ENCODE measurements at regions not wholly inside any gene's neighbourhood (a gene's known extent, or its start where the extent isn't known, plus 50 kb on each side); places are given as distances from the start of the nearest gene placed in this dataset.
A peak's percentile ranks its signal among the peaks of the same experiment; 100 is the strongest.

DNA sequence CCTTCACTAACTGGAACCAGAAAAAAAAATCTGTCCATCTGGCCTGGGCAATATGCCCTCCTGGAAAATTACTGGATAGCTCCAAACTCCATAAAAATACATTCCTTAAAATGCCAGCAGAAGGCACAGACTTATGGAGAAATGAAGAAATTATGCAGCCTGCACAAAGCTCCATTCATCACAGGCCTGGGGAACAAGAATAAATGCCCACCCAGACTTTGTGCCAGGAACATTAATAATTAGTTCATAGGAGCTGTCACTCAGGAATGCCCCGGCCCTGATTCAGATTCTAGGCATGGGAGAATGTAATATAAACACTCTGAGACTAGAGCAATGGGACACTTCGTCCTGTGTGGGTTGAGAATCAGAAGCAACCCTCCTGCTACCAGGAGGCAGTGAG, 199.3 kb downstream of the OTOR start:
- TF ChIP-seq, protein P1, sequence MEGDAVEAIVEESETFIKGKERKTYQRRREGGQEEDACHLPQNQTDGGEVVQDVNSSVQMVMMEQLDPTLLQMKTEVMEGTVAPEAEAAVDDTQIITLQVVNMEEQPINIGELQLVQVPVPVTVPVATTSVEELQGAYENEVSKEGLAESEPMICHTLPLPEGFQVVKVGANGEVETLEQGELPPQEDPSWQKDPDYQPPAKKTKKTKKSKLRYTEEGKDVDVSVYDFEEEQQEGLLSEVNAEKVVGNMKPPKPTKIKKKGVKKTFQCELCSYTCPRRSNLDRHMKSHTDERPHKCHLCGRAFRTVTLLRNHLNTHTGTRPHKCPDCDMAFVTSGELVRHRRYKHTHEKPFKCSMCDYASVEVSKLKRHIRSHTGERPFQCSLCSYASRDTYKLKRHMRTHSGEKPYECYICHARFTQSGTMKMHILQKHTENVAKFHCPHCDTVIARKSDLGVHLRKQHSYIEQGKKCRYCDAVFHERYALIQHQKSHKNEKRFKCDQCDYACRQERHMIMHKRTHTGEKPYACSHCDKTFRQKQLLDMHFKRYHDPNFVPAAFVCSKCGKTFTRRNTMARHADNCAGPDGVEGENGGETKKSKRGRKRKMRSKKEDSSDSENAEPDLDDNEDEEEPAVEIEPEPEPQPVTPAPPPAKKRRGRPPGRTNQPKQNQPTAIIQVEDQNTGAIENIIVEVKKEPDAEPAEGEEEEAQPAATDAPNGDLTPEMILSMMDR (IDR thresholded peaks at IDR 0.05): no peak
- TF ChIP-seq, protein P2, sequence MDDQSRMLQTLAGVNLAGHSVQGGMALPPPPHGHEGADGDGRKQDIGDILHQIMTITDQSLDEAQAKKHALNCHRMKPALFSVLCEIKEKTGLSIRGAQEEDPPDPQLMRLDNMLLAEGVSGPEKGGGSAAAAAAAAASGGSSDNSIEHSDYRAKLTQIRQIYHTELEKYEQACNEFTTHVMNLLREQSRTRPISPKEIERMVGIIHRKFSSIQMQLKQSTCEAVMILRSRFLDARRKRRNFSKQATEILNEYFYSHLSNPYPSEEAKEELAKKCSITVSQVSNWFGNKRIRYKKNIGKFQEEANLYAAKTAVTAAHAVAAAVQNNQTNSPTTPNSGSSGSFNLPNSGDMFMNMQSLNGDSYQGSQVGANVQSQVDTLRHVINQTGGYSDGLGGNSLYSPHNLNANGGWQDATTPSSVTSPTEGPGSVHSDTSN (IDR thresholded peaks at IDR 0.05): peak; percentile 52
- TF ChIP-seq SMC3 (IDR thresholded peaks at IDR 0.05; ENCODE audit: low read depth, low read length) (no peak), GATA2 (CRISPR knock-in tag; IDR thresholded peaks at IDR 0.05) (no peak), RAD21 (IDR thresholded peaks at IDR 0.05; ENCODE audit: low read length) (no peak), YY1 (IDR thresholded peaks at IDR 0.05; ENCODE audit: low read depth) (no peak), FOXM1 (IDR thresholded peaks at IDR 0.05; ENCODE audit: low read depth) (no peak), EP300 (IDR thresholded peaks at IDR 0.05; ENCODE audit: borderline replicate concordance in 1 of 2, low read depth in 1 of 2, low read length in 1 of 2) (no peak), RXRA (IDR thresholded peaks at IDR 0.05; ENCODE audit: borderline replicate concordance, low read depth) (no peak), POLR2AphosphoS5 (IDR thresholded peaks at IDR 0.05; ENCODE audit: low read depth, low read length) (no peak)
- TF ChIP-seq, protein P3, sequence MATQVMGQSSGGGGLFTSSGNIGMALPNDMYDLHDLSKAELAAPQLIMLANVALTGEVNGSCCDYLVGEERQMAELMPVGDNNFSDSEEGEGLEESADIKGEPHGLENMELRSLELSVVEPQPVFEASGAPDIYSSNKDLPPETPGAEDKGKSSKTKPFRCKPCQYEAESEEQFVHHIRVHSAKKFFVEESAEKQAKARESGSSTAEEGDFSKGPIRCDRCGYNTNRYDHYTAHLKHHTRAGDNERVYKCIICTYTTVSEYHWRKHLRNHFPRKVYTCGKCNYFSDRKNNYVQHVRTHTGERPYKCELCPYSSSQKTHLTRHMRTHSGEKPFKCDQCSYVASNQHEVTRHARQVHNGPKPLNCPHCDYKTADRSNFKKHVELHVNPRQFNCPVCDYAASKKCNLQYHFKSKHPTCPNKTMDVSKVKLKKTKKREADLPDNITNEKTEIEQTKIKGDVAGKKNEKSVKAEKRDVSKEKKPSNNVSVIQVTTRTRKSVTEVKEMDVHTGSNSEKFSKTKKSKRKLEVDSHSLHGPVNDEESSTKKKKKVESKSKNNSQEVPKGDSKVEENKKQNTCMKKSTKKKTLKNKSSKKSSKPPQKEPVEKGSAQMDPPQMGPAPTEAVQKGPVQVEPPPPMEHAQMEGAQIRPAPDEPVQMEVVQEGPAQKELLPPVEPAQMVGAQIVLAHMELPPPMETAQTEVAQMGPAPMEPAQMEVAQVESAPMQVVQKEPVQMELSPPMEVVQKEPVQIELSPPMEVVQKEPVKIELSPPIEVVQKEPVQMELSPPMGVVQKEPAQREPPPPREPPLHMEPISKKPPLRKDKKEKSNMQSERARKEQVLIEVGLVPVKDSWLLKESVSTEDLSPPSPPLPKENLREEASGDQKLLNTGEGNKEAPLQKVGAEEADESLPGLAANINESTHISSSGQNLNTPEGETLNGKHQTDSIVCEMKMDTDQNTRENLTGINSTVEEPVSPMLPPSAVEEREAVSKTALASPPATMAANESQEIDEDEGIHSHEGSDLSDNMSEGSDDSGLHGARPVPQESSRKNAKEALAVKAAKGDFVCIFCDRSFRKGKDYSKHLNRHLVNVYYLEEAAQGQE (IDR thresholded peaks at IDR 0.05; ENCODE audit: low read depth, low read length): no peak
- TF ChIP-seq, protein P4, sequence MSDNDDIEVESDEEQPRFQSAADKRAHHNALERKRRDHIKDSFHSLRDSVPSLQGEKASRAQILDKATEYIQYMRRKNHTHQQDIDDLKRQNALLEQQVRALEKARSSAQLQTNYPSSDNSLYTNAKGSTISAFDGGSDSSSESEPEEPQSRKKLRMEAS (IDR thresholded peaks at IDR 0.05; ENCODE audit: low read depth): no peak

Measured in SK-N-SH (cell line).